Progenitor cell of endocrine pancreas (in vitro differentiated cells): ENCODE measurements at regions not wholly inside any gene's neighbourhood (a gene's known extent, or its start where the extent isn't known, plus 50 kb on each side); places are given as distances from the start of the nearest gene placed in this dataset.

Experiments used
- DNase-seq: peaks from one replicate; pipeline ENCODE4 v3.0.0; 2021; ENCODE audit warnings: low spot score; ENCODE audit not compliant: unreplicated experiment
- H3K27ac Mint-ChIP-seq: 2 replicates; pipeline ENCODE4 v1.8.0; 2021; ENCODE audit warnings: mild to moderate bottlenecking, moderate library complexity, mixed read lengths
- H3K27me3 Mint-ChIP-seq: 2 replicates; pipeline ENCODE4 v1.8.0; 2021; ENCODE audit warnings: mixed read lengths
- H3K36me3 Mint-ChIP-seq: 2 replicates; pipeline ENCODE4 v1.8.0; 2022; ENCODE audit warnings: mixed read lengths; ENCODE audit not compliant: insufficient read depth
- H3K4me1 Mint-ChIP-seq: 2 replicates; pipeline ENCODE4 v1.8.0; 2021; ENCODE audit warnings: low read depth, mixed read lengths
- H3K4me3 Mint-ChIP-seq: 2 replicates; pipeline ENCODE4 v1.8.0; 2021; ENCODE audit warnings: low read depth, mild to moderate bottlenecking, moderate library complexity, mixed read lengths
- H3K9me3 Mint-ChIP-seq: 2 replicates; pipeline ENCODE4 v1.8.0; 2021; ENCODE audit warnings: low read depth, mixed read lengths
- TF ChIP-seq, protein P1 (sequence below): fragments of 200-600 bp; sonication (generic); IDR thresholded peaks from one replicate; pipeline ENCODE4 v1.5.0; 2021; ENCODE audit warnings: antibody characterized with exemption, mild to moderate bottlenecking; ENCODE audit not compliant: unreplicated experiment

- H3K4me3 Mint-ChIP-seq = no peak overlapping the region
- peaks cover 14% of the 10 kb centered on the region for H3K4me1 Mint-ChIP-seq
- no peak overlapping the region for H3K27ac Mint-ChIP-seq
- TF ChIP-seq, protein P1, sequence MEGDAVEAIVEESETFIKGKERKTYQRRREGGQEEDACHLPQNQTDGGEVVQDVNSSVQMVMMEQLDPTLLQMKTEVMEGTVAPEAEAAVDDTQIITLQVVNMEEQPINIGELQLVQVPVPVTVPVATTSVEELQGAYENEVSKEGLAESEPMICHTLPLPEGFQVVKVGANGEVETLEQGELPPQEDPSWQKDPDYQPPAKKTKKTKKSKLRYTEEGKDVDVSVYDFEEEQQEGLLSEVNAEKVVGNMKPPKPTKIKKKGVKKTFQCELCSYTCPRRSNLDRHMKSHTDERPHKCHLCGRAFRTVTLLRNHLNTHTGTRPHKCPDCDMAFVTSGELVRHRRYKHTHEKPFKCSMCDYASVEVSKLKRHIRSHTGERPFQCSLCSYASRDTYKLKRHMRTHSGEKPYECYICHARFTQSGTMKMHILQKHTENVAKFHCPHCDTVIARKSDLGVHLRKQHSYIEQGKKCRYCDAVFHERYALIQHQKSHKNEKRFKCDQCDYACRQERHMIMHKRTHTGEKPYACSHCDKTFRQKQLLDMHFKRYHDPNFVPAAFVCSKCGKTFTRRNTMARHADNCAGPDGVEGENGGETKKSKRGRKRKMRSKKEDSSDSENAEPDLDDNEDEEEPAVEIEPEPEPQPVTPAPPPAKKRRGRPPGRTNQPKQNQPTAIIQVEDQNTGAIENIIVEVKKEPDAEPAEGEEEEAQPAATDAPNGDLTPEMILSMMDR = no peak
- DNase-seq = no peak
- H3K27me3 Mint-ChIP-seq = no peaks in the 10 kb centered on the region
- peaks cover 10% of the 10 kb centered on the region for H3K9me3 Mint-ChIP-seq
- no peaks in the 10 kb centered on the region for H3K36me3 Mint-ChIP-seq
These were observed 50.1 kb upstream of the SYTL5 start for GRCh38 chrX:37956223-37956622.
